ENCODE measurements at regions not wholly inside any gene's neighbourhood (a gene's known extent, or its start where the extent isn't known, plus 50 kb on each side); places are given as distances from the start of the nearest gene placed in this dataset.

- H3K4me3 ChIP-seq (ENCODE audit: low read depth, low read length): no peak overlapping the region
- CTCF ChIA-PET: no interaction called here
- POLR2A ChIA-PET: no interaction called here
- no peak for DNase-seq (ENCODE audit: low read depth, low spot score)
- TF ChIP-seq, protein P1, sequence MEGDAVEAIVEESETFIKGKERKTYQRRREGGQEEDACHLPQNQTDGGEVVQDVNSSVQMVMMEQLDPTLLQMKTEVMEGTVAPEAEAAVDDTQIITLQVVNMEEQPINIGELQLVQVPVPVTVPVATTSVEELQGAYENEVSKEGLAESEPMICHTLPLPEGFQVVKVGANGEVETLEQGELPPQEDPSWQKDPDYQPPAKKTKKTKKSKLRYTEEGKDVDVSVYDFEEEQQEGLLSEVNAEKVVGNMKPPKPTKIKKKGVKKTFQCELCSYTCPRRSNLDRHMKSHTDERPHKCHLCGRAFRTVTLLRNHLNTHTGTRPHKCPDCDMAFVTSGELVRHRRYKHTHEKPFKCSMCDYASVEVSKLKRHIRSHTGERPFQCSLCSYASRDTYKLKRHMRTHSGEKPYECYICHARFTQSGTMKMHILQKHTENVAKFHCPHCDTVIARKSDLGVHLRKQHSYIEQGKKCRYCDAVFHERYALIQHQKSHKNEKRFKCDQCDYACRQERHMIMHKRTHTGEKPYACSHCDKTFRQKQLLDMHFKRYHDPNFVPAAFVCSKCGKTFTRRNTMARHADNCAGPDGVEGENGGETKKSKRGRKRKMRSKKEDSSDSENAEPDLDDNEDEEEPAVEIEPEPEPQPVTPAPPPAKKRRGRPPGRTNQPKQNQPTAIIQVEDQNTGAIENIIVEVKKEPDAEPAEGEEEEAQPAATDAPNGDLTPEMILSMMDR (IDR thresholded peaks at IDR 0.05; ENCODE audit: insufficient read depth, low read length, missing control alignments): no peak
Observed at GRCh38 chr2:189300916-189301315, 121.4 kb upstream of the COL5A2 start.

DNA sequence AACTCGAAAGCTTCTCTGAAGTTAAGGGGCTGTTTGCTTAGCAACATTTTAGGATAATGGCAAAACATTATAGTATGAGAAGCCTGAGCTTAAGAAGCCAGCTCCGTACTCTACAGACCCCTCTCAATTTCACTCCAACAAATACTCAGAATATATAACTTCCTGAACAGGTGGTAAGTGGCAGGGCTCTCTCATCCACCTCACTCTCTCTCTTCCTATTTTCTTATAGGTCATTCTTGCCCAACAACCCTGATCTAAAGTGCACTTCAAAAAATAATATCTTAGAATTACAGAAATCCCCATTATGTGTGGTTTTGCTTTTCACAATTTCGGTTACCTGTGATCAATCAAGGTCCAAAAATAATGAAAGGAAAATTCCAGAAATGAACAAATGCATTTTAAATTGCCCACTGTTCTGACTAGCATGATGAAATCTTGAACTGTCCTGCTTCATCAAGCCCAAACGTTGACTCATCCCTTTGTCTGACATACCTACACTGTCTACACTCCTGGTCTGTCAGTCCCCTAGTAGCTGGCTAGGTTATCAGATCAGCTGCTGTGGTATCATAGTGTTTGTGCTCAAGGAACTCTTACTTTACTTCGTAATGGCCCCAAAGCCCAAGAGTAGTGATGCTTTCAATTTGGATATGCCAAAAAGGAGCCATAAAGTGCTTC, 122.8 kb upstream of the COL5A2 start:
- TF ChIP-seq, protein P1 (IDR thresholded peaks at IDR 0.05; ENCODE audit: insufficient read depth, low read length, missing control alignments): no peak
- H3K4me3 ChIP-seq (ENCODE audit: low read depth, low read length): no peak overlapping the region
- ChIA-PET CTCF (no interaction called here), POLR2A (no interaction called here)
- DNase-seq (ENCODE audit: low read depth, low spot score): no peak

- H3K4me3 ChIP-seq (ENCODE audit: low read depth, low read length): no peak overlapping the region
- TF ChIP-seq, protein P1 (IDR thresholded peaks at IDR 0.05; ENCODE audit: insufficient read depth, low read length, missing control alignments): no peak
- ChIA-PET CTCF (interaction anchor here (0.8 to 1.7 kb wide), 3 partner anchors 10 to 163 kb away, joined by 3 to 4 read pairs (median 3); no protein-coding TSS in a partner anchor), POLR2A (no interaction called here)
- no peak for DNase-seq (ENCODE audit: low read depth, low spot score)
Observed at GRCh38 chr2:189304360-189304759, 124.8 kb upstream of the COL5A2 start.

GRCh38 chr2:189305291-189305943, 125.9 kb upstream of the COL5A2 start:
- TF ChIP-seq, protein P1 (IDR thresholded peaks at IDR 0.05; ENCODE audit: insufficient read depth, low read length, missing control alignments): no peak
- ChIA-PET CTCF (interaction anchor here (0.8 to 1.7 kb wide), 2 partner anchors 13 to 164 kb away, joined by 3 read pairs; no protein-coding TSS in a partner anchor), POLR2A (no interaction called here)
- no peak overlapping the region for H3K4me3 ChIP-seq (ENCODE audit: low read depth, low read length)
- DNase-seq (ENCODE audit: low read depth, low spot score): no peak

GRCh38 chr2:189306525-189306924, 127.0 kb upstream of the COL5A2 start:
- no peak for DNase-seq (ENCODE audit: low read depth, low spot score)
- no peak overlapping the region for H3K4me3 ChIP-seq (ENCODE audit: low read depth, low read length)
- ChIA-PET CTCF (no interaction called here), POLR2A (no interaction called here)
- TF ChIP-seq, protein P1 (IDR thresholded peaks at IDR 0.05; ENCODE audit: insufficient read depth, low read length, missing control alignments): no peak

DNA sequence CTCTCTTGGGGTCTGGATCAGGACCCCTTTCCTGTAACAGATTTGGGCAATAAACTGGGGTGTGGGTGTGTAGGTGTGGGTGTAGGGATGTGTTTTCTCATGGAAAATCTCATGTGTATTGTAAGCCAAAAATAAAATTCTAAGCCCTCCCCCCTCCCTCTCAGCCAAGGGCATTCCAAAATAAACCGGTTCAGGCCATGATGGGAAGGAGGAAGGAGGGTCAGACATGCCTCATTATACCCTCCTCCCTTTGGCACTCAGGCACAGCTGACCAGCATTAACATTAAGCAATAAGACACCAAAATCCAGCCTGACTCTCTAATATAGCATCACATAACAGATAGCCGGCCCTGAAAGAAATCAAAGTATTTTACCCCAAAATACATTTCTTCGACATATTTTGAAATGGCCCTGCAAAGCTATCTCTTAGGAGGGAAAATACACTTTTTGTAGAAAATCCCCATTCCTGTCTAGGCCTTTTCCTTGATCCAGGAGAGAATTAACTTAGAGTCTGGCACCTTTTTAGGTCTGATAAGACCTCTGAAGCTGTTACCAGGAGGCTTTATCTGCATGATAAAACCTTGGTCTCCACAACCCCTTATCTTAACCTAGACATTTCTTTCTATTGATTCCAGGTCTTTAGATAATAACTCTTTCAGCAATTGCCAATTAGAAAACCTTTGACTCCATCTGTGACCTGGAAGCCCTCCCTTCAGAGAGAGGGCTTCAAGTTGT, 128.7 kb upstream of the COL5A2 start:
- TF ChIP-seq, protein P1 (IDR thresholded peaks at IDR 0.05; ENCODE audit: insufficient read depth, low read length, missing control alignments): no peak
- POLR2A ChIA-PET: no interaction called here
- no peak overlapping the region for H3K4me3 ChIP-seq (ENCODE audit: low read depth, low read length)
- no peak for DNase-seq (ENCODE audit: low read depth, low spot score)
- CTCF ChIA-PET: interaction anchor here (1.1 kb wide), 1 partner anchor 130 kb away, joined by 3 read pairs; no protein-coding TSS in a partner anchor

All from AG04449 (cell line).